DND-41 (cell line): ENCODE measurements at regions not wholly inside any gene's neighbourhood (a gene's known extent, or its start where the extent isn't known, plus 50 kb on each side); places are given as distances from the start of the nearest gene placed in this dataset.

Experiments used
- EZH2 ChIP-seq: IDR thresholded peaks from 3 replicates; pipeline ENCODE4 v1.6.1; 2012; ENCODE audit warnings: borderline replicate concordance, low read depth, mild to moderate bottlenecking, moderate library complexity, low read length, inconsistent platforms; ENCODE audit not compliant: severe bottlenecking
- TF ChIP-seq, protein P1 (sequence below): IDR thresholded peaks from 2 replicates; pipeline ENCODE4 v1.5.1; 2012; ENCODE audit warnings: borderline replicate concordance, low read length, moderate library complexity, mild to moderate bottlenecking; ENCODE audit not compliant: poor library complexity, severe bottlenecking; ENCODE audit errors: extremely low read depth

DNA sequence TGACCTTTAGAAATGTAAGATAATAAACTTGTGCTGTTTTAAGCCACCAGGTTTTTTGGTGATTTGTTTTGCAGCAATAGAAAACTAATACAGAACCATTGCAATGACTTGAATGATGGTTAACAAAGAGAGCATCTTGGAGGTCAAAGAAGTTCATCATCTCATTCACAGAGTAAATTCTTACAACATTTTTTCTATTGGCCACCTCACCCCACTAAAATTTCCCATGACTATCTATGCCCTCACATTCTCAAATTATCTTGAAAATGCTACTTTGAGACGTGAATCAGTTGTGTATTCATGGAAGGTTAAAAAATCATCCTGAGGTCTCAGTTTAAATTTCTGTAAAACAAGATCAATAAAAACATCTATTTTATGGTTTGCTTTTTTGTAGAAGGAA lies 754.2 kb downstream of the SORCS1 start:
- TF ChIP-seq, protein P1, sequence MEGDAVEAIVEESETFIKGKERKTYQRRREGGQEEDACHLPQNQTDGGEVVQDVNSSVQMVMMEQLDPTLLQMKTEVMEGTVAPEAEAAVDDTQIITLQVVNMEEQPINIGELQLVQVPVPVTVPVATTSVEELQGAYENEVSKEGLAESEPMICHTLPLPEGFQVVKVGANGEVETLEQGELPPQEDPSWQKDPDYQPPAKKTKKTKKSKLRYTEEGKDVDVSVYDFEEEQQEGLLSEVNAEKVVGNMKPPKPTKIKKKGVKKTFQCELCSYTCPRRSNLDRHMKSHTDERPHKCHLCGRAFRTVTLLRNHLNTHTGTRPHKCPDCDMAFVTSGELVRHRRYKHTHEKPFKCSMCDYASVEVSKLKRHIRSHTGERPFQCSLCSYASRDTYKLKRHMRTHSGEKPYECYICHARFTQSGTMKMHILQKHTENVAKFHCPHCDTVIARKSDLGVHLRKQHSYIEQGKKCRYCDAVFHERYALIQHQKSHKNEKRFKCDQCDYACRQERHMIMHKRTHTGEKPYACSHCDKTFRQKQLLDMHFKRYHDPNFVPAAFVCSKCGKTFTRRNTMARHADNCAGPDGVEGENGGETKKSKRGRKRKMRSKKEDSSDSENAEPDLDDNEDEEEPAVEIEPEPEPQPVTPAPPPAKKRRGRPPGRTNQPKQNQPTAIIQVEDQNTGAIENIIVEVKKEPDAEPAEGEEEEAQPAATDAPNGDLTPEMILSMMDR = no peak
- no peak for TF ChIP-seq EZH2
